NCI-H2107 treated with DMSO at 0.1 percent for 48 hours (cell line): ENCODE measurements at regions not wholly inside any gene's neighbourhood (a gene's known extent, or its start where the extent isn't known, plus 50 kb on each side); places are given as distances from the start of the nearest gene placed in this dataset.

ENCODE experiments used
- DNase-seq: peaks from one replicate; lab custom pipeline; 2025; ENCODE audit not compliant: unreplicated experiment; lab: John Stamatoyannopoulos, UW

GRCh38 chr2:226581661-226582060 lies 218.0 kb downstream of the IRS1 start:
- no peak for DNase-seq

- no peak for DNase-seq
Observed at GRCh38 chr2:226581004-226581403, 218.6 kb downstream of the IRS1 start.

GRCh38 chr2:226580403-226580802 lies 219.2 kb downstream of the IRS1 start:
- DNase-seq: no peak

GRCh38 chr2:226579519-226579918 lies 220.1 kb downstream of the IRS1 start:
- DNase-seq: no peak

- no peak for DNase-seq
Observed at GRCh38 chr2:226578879-226579278, 220.7 kb downstream of the IRS1 start.

GRCh38 chr2:226578373-226578772 lies 221.2 kb downstream of the IRS1 start:
- no peak for DNase-seq

GRCh38 chr2:226575928-226576327 lies 223.7 kb downstream of the IRS1 start:
- DNase-seq: no peak

- no peak for DNase-seq
Observed at GRCh38 chr2:226573158-226573557, 226.5 kb downstream of the IRS1 start.

- no peak for DNase-seq
Observed at GRCh38 chr2:226564667-226565066, 235.0 kb downstream of the IRS1 start.

- no peak for DNase-seq
Observed at GRCh38 chr2:226561962-226562361, 237.7 kb downstream of the IRS1 start.

GRCh38 chr2:226560325-226560724 lies 239.3 kb downstream of the IRS1 start:
- DNase-seq: no peak

GRCh38 chr2:226559536-226559935 lies 240.1 kb downstream of the IRS1 start:
- DNase-seq: no peak

GRCh38 chr2:226558418-226558817 lies 241.2 kb downstream of the IRS1 start:
- DNase-seq: no peak

GRCh38 chr2:226556050-226556449 lies 243.6 kb downstream of the IRS1 start:
- no peak for DNase-seq

GRCh38 chr2:226554701-226555100 lies 244.9 kb downstream of the IRS1 start:
- DNase-seq: no peak

- DNase-seq: no peak
Observed at GRCh38 chr2:226553333-226553732, 246.3 kb downstream of the IRS1 start.

GRCh38 chr2:226552571-226553285 lies 246.9 kb downstream of the IRS1 start:
- DNase-seq: no peak

- no peak for DNase-seq
Observed at GRCh38 chr2:226551522-226552250, 247.9 kb downstream of the IRS1 start.

GRCh38 chr2:226550801-226551200 lies 248.8 kb downstream of the IRS1 start:
- DNase-seq: no peak

GRCh38 chr2:226548732-226549131 lies 250.9 kb downstream of the IRS1 start:
- no peak for DNase-seq

- no peak for DNase-seq
Observed at GRCh38 chr2:226544596-226545210, 254.9 kb downstream of the IRS1 start.
